CD14-positive monocyte (primary cell): ENCODE measurements at regions not wholly inside any gene's neighbourhood (a gene's known extent, or its start where the extent isn't known, plus 50 kb on each side); places are given as distances from the start of the nearest gene placed in this dataset.

Source experiments
- DNase-seq, 3 donors: peaks; one replicate each; pipeline ENCODE4 v3.0.0-alpha.2; 2011 to 2022
- H2AFZ ChIP-seq: 2 replicates; pipeline ENCODE4 v1.6.0; 2012; ENCODE audit warnings: mild to moderate bottlenecking, low read depth, low read length, inconsistent platforms; ENCODE audit not compliant: insufficient read depth, poor library complexity, severe bottlenecking
- H3K27ac ChIP-seq, 2 donors: 1 replicate in 1 of 2; 2 replicates in 1 of 2; pipeline ENCODE4 v1.5.1; 2012 to 2013; ENCODE audit warnings: low read length in 2 of 2, control low read depth in 1 of 2, inconsistent platforms in 1 of 2, low read depth in 1 of 2, mild to moderate bottlenecking in 1 of 2
- H3K27me3 ChIP-seq, 2 donors: one replicate each; pipeline versions ENCODE4 v1.6.0 to v1.6.1; 2011 to 2013; ENCODE audit warnings: low read length in 2 of 2; ENCODE audit not compliant: control insufficient read depth in 2 of 2, insufficient read depth in 2 of 2
- H3K36me3 ChIP-seq, 2 donors: replicated peaks in 1 of 2; 1 replicate in 1 of 2; 2 replicates in 1 of 2; pipeline versions ENCODE4 v1.5.1 to v1.6.1; 2012 to 2013; ENCODE audit warnings: low read length in 2 of 2, control low read depth in 1 of 2, inconsistent platforms in 1 of 2, mild to moderate bottlenecking in 1 of 2; ENCODE audit not compliant: insufficient read depth in 2 of 2, control insufficient read depth in 1 of 2
- H3K4me1 ChIP-seq, 2 donors: 1 replicate in 1 of 2; 2 replicates in 1 of 2; pipeline versions ENCODE4 v1.5.1 to v1.6.1; 2012 to 2013; ENCODE audit warnings: low read length in 2 of 2, control low read depth in 1 of 2, inconsistent platforms in 1 of 2, mild to moderate bottlenecking in 1 of 2, moderate library complexity in 1 of 2; ENCODE audit not compliant: insufficient read depth in 2 of 2, control insufficient read depth in 1 of 2
- H3K4me2 ChIP-seq: replicated peaks from 2 replicates; pipeline ENCODE3; 2012; ENCODE audit warnings: low read length, moderate library complexity, mild to moderate bottlenecking; ENCODE audit not compliant: poor library complexity, severe bottlenecking; ENCODE audit errors: extremely low read depth
- H3K4me3 ChIP-seq, 3 experiments: fragments of 200-600 bp in 1 of 3; sonication (generic) in 1 of 3; replicated peaks in 1 of 3; 1 replicate in 2 of 3; 2 replicates in 1 of 3; pipeline ENCODE4 v1.5.1; 2011 to 2013; ENCODE audit warnings: low read length in 3 of 3, mild to moderate bottlenecking in 3 of 3, control low read depth in 2 of 3, low read depth in 2 of 3, inconsistent platforms in 1 of 3, moderate library complexity in 1 of 3
- H3K79me2 ChIP-seq: 2 replicates; pipeline ENCODE4 v1.6.0; 2012; ENCODE audit warnings: mild to moderate bottlenecking, control low read depth, inconsistent platforms, low read length, moderate library complexity; ENCODE audit not compliant: insufficient read depth
- H3K9ac ChIP-seq: 2 replicates; pipeline ENCODE4 v1.6.0; 2017; ENCODE audit warnings: low read length, mild to moderate bottlenecking; ENCODE audit not compliant: insufficient read depth, poor library complexity, severe bottlenecking
- H3K9me3 ChIP-seq, 2 donors: replicated peaks in 1 of 2; 1 replicate in 1 of 2; 2 replicates in 1 of 2; pipeline versions ENCODE4 v1.5.1 to v1.6.1; 2012 to 2013; ENCODE audit warnings: low read length in 2 of 2, control low read depth in 1 of 2; ENCODE audit not compliant: control insufficient read depth in 1 of 2, insufficient read depth in 1 of 2
- H4K20me1 ChIP-seq: 2 replicates; pipeline ENCODE4 v1.6.0; 2012; ENCODE audit warnings: mild to moderate bottlenecking, low read length, control low read depth, moderate library complexity; ENCODE audit not compliant: insufficient read depth
- H3K27ac Mint-ChIP-seq, 7 donors: one replicate each; pipeline ENCODE4 v1.8.0; 2020; ENCODE audit warnings: mild to moderate bottlenecking in 7 of 7, mixed read lengths in 7 of 7, moderate library complexity in 6 of 7, inconsistent platforms in 2 of 7
- H3K27me3 Mint-ChIP-seq, 3 donors: one replicate each; pipeline ENCODE4 v1.8.0; 2021 to 2022; ENCODE audit warnings: low read depth in 3 of 3, mild to moderate bottlenecking in 3 of 3, mixed read lengths in 3 of 3, moderate library complexity in 3 of 3, inconsistent platforms in 1 of 3
- H3K36me3 Mint-ChIP-seq, 2 donors: one replicate each; pipeline ENCODE4 v1.8.0; 2020; ENCODE audit warnings: mixed read lengths in 2 of 2, inconsistent platforms in 1 of 2, mild to moderate bottlenecking in 1 of 2
- H3K4me1 Mint-ChIP-seq: one replicate; pipeline ENCODE4 v1.8.0; 2020; ENCODE audit warnings: mild to moderate bottlenecking, mixed read lengths
- H3K4me3 Mint-ChIP-seq, 2 donors: one replicate each; pipeline ENCODE4 v1.8.0; 2020; ENCODE audit warnings: mild to moderate bottlenecking in 2 of 2, mixed read lengths in 2 of 2, moderate library complexity in 1 of 2
- H3K9me3 Mint-ChIP-seq, 7 donors: one replicate each; pipeline ENCODE4 v1.8.0; 2020 to 2022; ENCODE audit warnings: mixed read lengths in 7 of 7, mild to moderate bottlenecking in 6 of 7, moderate library complexity in 6 of 7, inconsistent platforms in 2 of 7
- WGBS: methylation state at CpG from one replicate; pipeline ENCODE4 v1.1.5; 2013; ENCODE audit warnings: missing lambda C conversion rate; ENCODE audit not compliant: insufficient coverage; 5-methylcytosine and 5-hydroxymethylcytosine counted together
- intact Hi-C, 2 donors: fragments of 100-400 bp; cut with micrococcal nuclease; formaldehyde crosslinking; loops; one replicate each; pipeline versions ENCODE4 v1.15.0 to v1.15.1; 2023
- TF ChIP-seq, protein P1 (sequence below): fragments of 200-600 bp; IDR thresholded peaks from one replicate; pipeline ENCODE4 v1.8.0; 2022; ENCODE audit warnings: antibody characterized with exemption, mild to moderate bottlenecking

- no peaks in the 10 kb centered on the region for H4K20me1 ChIP-seq
- no peak for DNase-seq
- no peak overlapping the region for H3K4me3 ChIP-seq
- H3K79me2 ChIP-seq, result no peaks in the 10 kb centered on the region
- no peak overlapping the region for H3K27ac ChIP-seq
- no peak overlapping the region for H3K4me3 Mint-ChIP-seq
- no peaks in the 10 kb centered on the region for H3K27me3 Mint-ChIP-seq
- H3K27ac Mint-ChIP-seq, result no peak overlapping the region
- H3K27me3 ChIP-seq, result no peaks in the 10 kb centered on the region
- no peaks in the 10 kb centered on the region for H3K36me3 ChIP-seq
- no CpG with 5 or more reads among the region's 3 CpGs for WGBS
- no peaks in the 10 kb centered on the region for H3K4me1 Mint-ChIP-seq
- H3K4me2 ChIP-seq, result no peak overlapping the region
- H3K9ac ChIP-seq, result no peak overlapping the region
- peaks cover 0 to 3% (median 0%) of the 10 kb centered on the region in 7 donors for H3K9me3 Mint-ChIP-seq
- H2AFZ ChIP-seq, result no peak overlapping the region
- H3K4me1 ChIP-seq, result no peaks in the 10 kb centered on the region
- intact Hi-C loops, result no loop called here
- H3K36me3 Mint-ChIP-seq, result no peaks in the 10 kb centered on the region
- TF ChIP-seq, protein P1, sequence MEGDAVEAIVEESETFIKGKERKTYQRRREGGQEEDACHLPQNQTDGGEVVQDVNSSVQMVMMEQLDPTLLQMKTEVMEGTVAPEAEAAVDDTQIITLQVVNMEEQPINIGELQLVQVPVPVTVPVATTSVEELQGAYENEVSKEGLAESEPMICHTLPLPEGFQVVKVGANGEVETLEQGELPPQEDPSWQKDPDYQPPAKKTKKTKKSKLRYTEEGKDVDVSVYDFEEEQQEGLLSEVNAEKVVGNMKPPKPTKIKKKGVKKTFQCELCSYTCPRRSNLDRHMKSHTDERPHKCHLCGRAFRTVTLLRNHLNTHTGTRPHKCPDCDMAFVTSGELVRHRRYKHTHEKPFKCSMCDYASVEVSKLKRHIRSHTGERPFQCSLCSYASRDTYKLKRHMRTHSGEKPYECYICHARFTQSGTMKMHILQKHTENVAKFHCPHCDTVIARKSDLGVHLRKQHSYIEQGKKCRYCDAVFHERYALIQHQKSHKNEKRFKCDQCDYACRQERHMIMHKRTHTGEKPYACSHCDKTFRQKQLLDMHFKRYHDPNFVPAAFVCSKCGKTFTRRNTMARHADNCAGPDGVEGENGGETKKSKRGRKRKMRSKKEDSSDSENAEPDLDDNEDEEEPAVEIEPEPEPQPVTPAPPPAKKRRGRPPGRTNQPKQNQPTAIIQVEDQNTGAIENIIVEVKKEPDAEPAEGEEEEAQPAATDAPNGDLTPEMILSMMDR, result no peak
- H3K9me3 ChIP-seq, result no peaks in the 10 kb centered on the region
These were observed 2051.0 kb downstream of the EFNA5 start for GRCh38 chr5:105619725-105620124.

DNA sequence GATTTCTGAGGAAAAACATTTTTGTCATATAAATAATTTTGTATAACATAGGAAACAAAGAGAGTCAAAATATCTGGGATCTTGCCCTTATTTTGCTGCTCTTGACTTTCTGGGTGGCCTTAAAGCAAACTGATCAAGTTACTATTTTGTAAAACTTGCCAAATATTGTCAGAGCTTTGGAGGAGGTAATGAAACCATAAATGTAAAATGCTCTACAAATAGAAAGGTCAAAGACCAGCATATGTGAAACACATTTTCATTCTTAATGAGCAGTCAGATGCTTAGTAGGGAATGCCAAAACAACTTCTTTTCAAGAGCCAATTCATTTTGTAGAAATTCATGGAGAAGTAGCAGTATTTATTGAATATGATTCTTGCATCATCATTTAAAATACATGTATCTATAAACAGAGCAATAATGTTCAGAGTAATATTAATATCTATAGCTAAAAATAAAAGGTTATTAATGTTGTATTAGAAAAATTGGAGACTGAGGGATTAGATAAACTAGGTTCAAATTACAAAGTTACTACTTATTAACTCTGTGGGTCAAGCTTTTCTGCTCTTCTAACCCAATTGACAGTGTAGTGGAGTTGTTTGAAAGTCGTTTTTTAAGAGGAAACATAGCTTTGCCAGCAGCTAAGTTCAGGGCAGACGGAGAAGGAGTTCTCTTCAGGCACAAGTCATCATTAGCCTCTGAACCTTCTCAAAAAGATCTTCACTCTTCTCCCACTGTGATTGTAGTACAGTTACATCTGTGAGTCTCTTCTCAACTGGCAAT lies 2053.1 kb downstream of the EFNA5 start:
- no CpG with 5 or more reads among the region's 2 CpGs for WGBS
- Histone ChIP-seq H3K9ac (no peak overlapping the region), H3K79me2 (no peaks in the 10 kb centered on the region), H3K4me2 (no peak overlapping the region), H3K9me3 (no peaks in the 10 kb centered on the region), H3K4me3 (no peak overlapping the region), H3K27me3 (no peaks in the 10 kb centered on the region), H4K20me1 (no peaks in the 10 kb centered on the region), H3K4me1 (no peaks in the 10 kb centered on the region), H2AFZ (no peak overlapping the region), H3K36me3 (no peaks in the 10 kb centered on the region), H3K27ac (no peak overlapping the region)
- Mint-ChIP-seq H3K9me3 (peaks cover 0 to 3% (median 0%) of the 10 kb centered on the region in 7 donors), H3K4me3 (no peak overlapping the region), H3K27ac (no peak overlapping the region), H3K36me3 (no peaks in the 10 kb centered on the region), H3K27me3 (no peaks in the 10 kb centered on the region), H3K4me1 (no peaks in the 10 kb centered on the region)
- TF ChIP-seq, protein P1, result no peak
- intact Hi-C loops, result no loop called here
- DNase-seq, result no peak
